Stimulated activated CD4-positive, alpha-beta T cell treated with anti-CD3 and anti-CD28 coated beads, Interleukin-4, amount 100 ng/mL, for 4 hours (primary cell): ENCODE measurements at regions not wholly inside any gene's neighbourhood (a gene's known extent, or its start where the extent isn't known, plus 50 kb on each side); places are given as distances from the start of the nearest gene placed in this dataset.

Experiments used
- DNase-seq, 2 experiments: peaks; one replicate each; pipeline ENCODE4 v3.0.0-alpha.2; 2020

- no peak for DNase-seq
Observed at GRCh38 chr6:21970569-21971300, 326.1 kb downstream of the PRL start.

GRCh38 chr6:21971541-21971940 is 325.3 kb downstream of the PRL start:
- no peak for DNase-seq

- no peak for DNase-seq
Observed at GRCh38 chr6:21972516-21972915, 324.3 kb downstream of the PRL start.

- DNase-seq, result no peak
Observed at GRCh38 chr6:21977346-21977745, 319.5 kb downstream of the PRL start.

GRCh38 chr6:21981235-21981833 is 315.5 kb downstream of the PRL start:
- DNase-seq, result no peak

- DNase-seq, result no peak
Observed at GRCh38 chr6:21984135-21984534, 312.7 kb downstream of the PRL start.

- DNase-seq, result no peak
Observed at GRCh38 chr6:21984561-21984960, 312.3 kb downstream of the PRL start.

- no peak for DNase-seq
Observed at GRCh38 chr6:21985904-21986303, 310.9 kb downstream of the PRL start.

- DNase-seq, result no peak
Observed at GRCh38 chr6:21986703-21987102, 310.1 kb downstream of the PRL start.

- no peak for DNase-seq
Observed at GRCh38 chr6:21987501-21987957, 309.3 kb downstream of the PRL start.

- DNase-seq, result no peak
Observed at GRCh38 chr6:21990577-21990976, 306.3 kb downstream of the PRL start.

GRCh38 chr6:21992178-21992967 is 304.5 kb downstream of the PRL start:
- DNase-seq, result no peak

GRCh38 chr6:21993841-21994240 is 303.0 kb downstream of the PRL start:
- DNase-seq, result no peak

GRCh38 chr6:21994821-21995220 is 302.0 kb downstream of the PRL start:
- DNase-seq, result no peak

- no peak for DNase-seq
Observed at GRCh38 chr6:21995318-21995717, 301.5 kb downstream of the PRL start.

- no peak for DNase-seq
Observed at GRCh38 chr6:21996425-21997118, 300.3 kb downstream of the PRL start.

GRCh38 chr6:21997119-21998037 is 299.5 kb downstream of the PRL start:
- no peak for DNase-seq

- DNase-seq, result no peak
Observed at GRCh38 chr6:21998582-21998981, 298.3 kb downstream of the PRL start.

GRCh38 chr6:21999012-21999528 is 297.8 kb downstream of the PRL start:
- no peak for DNase-seq

GRCh38 chr6:21999741-22000140 is 297.1 kb downstream of the PRL start:
- no peak for DNase-seq

GRCh38 chr6:22001396-22002027 is 295.3 kb downstream of the PRL start:
- no peak for DNase-seq
